ENCODE measurements at regions not wholly inside any gene's neighbourhood (a gene's known extent, or its start where the extent isn't known, plus 50 kb on each side); places are given as distances from the start of the nearest gene placed in this dataset.

- Histone ChIP-seq H2AFZ (ENCODE audit: insufficient read depth, low read length, poor library complexity) (no peak overlapping the region), H2BK5ac (ENCODE audit: low read depth, low read length, poor library complexity) (no peak overlapping the region), H4K91ac (ENCODE audit: low read depth, low read length) (no peak overlapping the region), H3K18ac (ENCODE audit: low read length) (no peak overlapping the region), H4K8ac (ENCODE audit: low read depth, low read length) (no peak overlapping the region), H3K4ac (ENCODE audit: low read depth, low read length) (no peak overlapping the region), H3K36me3 (ENCODE audit: control insufficient read depth in 1 of 2, insufficient read depth in 2 of 2, low read length in 2 of 2) (no peaks in the 10 kb centered on the region), H2BK120ac (ENCODE audit: insufficient read depth, low read length, poor library complexity) (no peak overlapping the region), H3K4me1 (ENCODE audit: control insufficient read depth in 1 of 2, insufficient read depth in 2 of 2, low read length in 2 of 2) (no peaks in the 10 kb centered on the region), H3K9ac (ENCODE audit: low read length) (no peak overlapping the region), H3K27ac (ENCODE audit: low read depth, low read length) (no peak overlapping the region), H3K4me3 (ENCODE audit: low read depth, low read length) (no peak overlapping the region), H3K79me1 (ENCODE audit: low read length) (no peaks in the 10 kb centered on the region), H3K9me3 (ENCODE audit: insufficient read depth, low read depth, low read length) (no peaks in the 10 kb centered on the region), H3K14ac (ENCODE audit: low read length) (no peak overlapping the region), H2AK5ac (ENCODE audit: low read length) (no peak overlapping the region), H2BK12ac (ENCODE audit: low read length) (no peak overlapping the region), H3K4me2 (ENCODE audit: low read length) (no peak overlapping the region), H3K79me2 (ENCODE audit: control insufficient read depth, insufficient read depth, low read length, poor library complexity) (no peaks in the 10 kb centered on the region), H3K27me3 (ENCODE audit: insufficient read depth, low read length) (no peaks in the 10 kb centered on the region), H3K23ac (ENCODE audit: low read length) (no peak overlapping the region), H4K12ac (ENCODE audit: low read depth, low read length) (no peak overlapping the region)
- no CpG with 5 or more reads among the region's 4 CpGs for WGBS (ENCODE audit: extremely low coverage, insufficient coverage, insufficient read length)
- peak; percentile 17 to 69 for DNase-seq
These were observed 130.1 kb upstream of the TECRL start for GRCh38 chr4:64539234-64539849.

- Histone ChIP-seq H2BK5ac (ENCODE audit: low read depth, low read length, poor library complexity) (no peak overlapping the region), H3K9ac (ENCODE audit: low read length) (no peak overlapping the region), H3K79me2 (ENCODE audit: control insufficient read depth, insufficient read depth, low read length, poor library complexity) (no peaks in the 10 kb centered on the region), H3K4me3 (ENCODE audit: low read depth, low read length) (no peak overlapping the region), H4K91ac (ENCODE audit: low read depth, low read length) (peak overlapping the region; percentile 21), H4K8ac (ENCODE audit: low read depth, low read length) (no peak overlapping the region), H3K36me3 (ENCODE audit: control insufficient read depth in 1 of 2, insufficient read depth in 2 of 2, low read length in 2 of 2) (no peaks in the 10 kb centered on the region), H3K18ac (ENCODE audit: low read length) (no peak overlapping the region), H3K4me2 (ENCODE audit: low read length) (no peak overlapping the region), H3K27ac (ENCODE audit: low read depth, low read length) (no peak overlapping the region), H3K9me3 (ENCODE audit: insufficient read depth, low read depth, low read length) (no peaks in the 10 kb centered on the region), H3K14ac (ENCODE audit: low read length) (no peak overlapping the region), H2AK5ac (ENCODE audit: low read length) (no peak overlapping the region), H3K4ac (ENCODE audit: low read depth, low read length) (no peak overlapping the region), H2BK120ac (ENCODE audit: insufficient read depth, low read length, poor library complexity) (peak overlapping the region; percentile 37), H2BK12ac (ENCODE audit: low read length) (no peak overlapping the region), H3K4me1 (ENCODE audit: control insufficient read depth in 1 of 2, insufficient read depth in 2 of 2, low read length in 2 of 2) (no peaks in the 10 kb centered on the region), H4K12ac (ENCODE audit: low read depth, low read length) (no peak overlapping the region), H3K23ac (ENCODE audit: low read length) (no peak overlapping the region), H3K27me3 (ENCODE audit: insufficient read depth, low read length) (no peaks in the 10 kb centered on the region), H3K79me1 (ENCODE audit: low read length) (no peaks in the 10 kb centered on the region), H2AFZ (ENCODE audit: insufficient read depth, low read length, poor library complexity) (no peak overlapping the region)
- no CpG with 5 or more reads among the region's 8 CpGs for WGBS (ENCODE audit: extremely low coverage, insufficient coverage, insufficient read length)
- peak in 1 of 2 donors; percentile 20 for DNase-seq
These were observed 129.0 kb upstream of the TECRL start for GRCh38 chr4:64538219-64538618.

GRCh38 chr4:64533637-64534036 lies 124.4 kb upstream of the TECRL start:
- no peak overlapping the region for H3K4me2 ChIP-seq (ENCODE audit: low read length)
- no peak overlapping the region for H4K12ac ChIP-seq (ENCODE audit: low read depth, low read length)
- WGBS (ENCODE audit: extremely low coverage, insufficient coverage, insufficient read length), result 100% methylated on average over 1 of the region's 3 CpGs
- H3K9ac ChIP-seq (ENCODE audit: low read length), result no peak overlapping the region
- H3K27me3 ChIP-seq (ENCODE audit: insufficient read depth, low read length), result no peaks in the 10 kb centered on the region
- no peak overlapping the region for H2BK12ac ChIP-seq (ENCODE audit: low read length)
- no peak overlapping the region for H4K91ac ChIP-seq (ENCODE audit: low read depth, low read length)
- H3K36me3 ChIP-seq (ENCODE audit: control insufficient read depth in 1 of 2, insufficient read depth in 2 of 2, low read length in 2 of 2), result no peaks in the 10 kb centered on the region
- DNase-seq, result no peak
- no peak overlapping the region for H3K4me3 ChIP-seq (ENCODE audit: low read depth, low read length)
- no peak overlapping the region for H2AK5ac ChIP-seq (ENCODE audit: low read length)
- no peaks in the 10 kb centered on the region for H3K4me1 ChIP-seq (ENCODE audit: control insufficient read depth in 1 of 2, insufficient read depth in 2 of 2, low read length in 2 of 2)
- H2BK5ac ChIP-seq (ENCODE audit: low read depth, low read length, poor library complexity), result no peak overlapping the region
- no peak overlapping the region for H2BK120ac ChIP-seq (ENCODE audit: insufficient read depth, low read length, poor library complexity)
- H3K18ac ChIP-seq (ENCODE audit: low read length), result no peak overlapping the region
- H3K79me1 ChIP-seq (ENCODE audit: low read length), result no peaks in the 10 kb centered on the region
- H3K23ac ChIP-seq (ENCODE audit: low read length), result no peak overlapping the region
- H3K9me3 ChIP-seq (ENCODE audit: insufficient read depth, low read depth, low read length), result no peaks in the 10 kb centered on the region
- no peak overlapping the region for H3K4ac ChIP-seq (ENCODE audit: low read depth, low read length)
- no peak overlapping the region for H2AFZ ChIP-seq (ENCODE audit: insufficient read depth, low read length, poor library complexity)
- no peak overlapping the region for H3K14ac ChIP-seq (ENCODE audit: low read length)
- H4K8ac ChIP-seq (ENCODE audit: low read depth, low read length), result no peak overlapping the region
- H3K79me2 ChIP-seq (ENCODE audit: control insufficient read depth, insufficient read depth, low read length, poor library complexity), result no peaks in the 10 kb centered on the region
- no peak overlapping the region for H3K27ac ChIP-seq (ENCODE audit: low read depth, low read length)

GRCh38 chr4:64533159-64533558 lies 123.9 kb upstream of the TECRL start:
- Histone ChIP-seq H3K23ac (ENCODE audit: low read length) (no peak overlapping the region), H3K9ac (ENCODE audit: low read length) (no peak overlapping the region), H3K27ac (ENCODE audit: low read depth, low read length) (no peak overlapping the region), H4K91ac (ENCODE audit: low read depth, low read length) (no peak overlapping the region), H3K9me3 (ENCODE audit: insufficient read depth, low read depth, low read length) (no peaks in the 10 kb centered on the region), H2BK5ac (ENCODE audit: low read depth, low read length, poor library complexity) (no peak overlapping the region), H4K12ac (ENCODE audit: low read depth, low read length) (no peak overlapping the region), H3K79me2 (ENCODE audit: control insufficient read depth, insufficient read depth, low read length, poor library complexity) (no peaks in the 10 kb centered on the region), H3K4me2 (ENCODE audit: low read length) (no peak overlapping the region), H3K14ac (ENCODE audit: low read length) (no peak overlapping the region), H3K79me1 (ENCODE audit: low read length) (no peaks in the 10 kb centered on the region), H3K18ac (ENCODE audit: low read length) (no peak overlapping the region), H2AK5ac (ENCODE audit: low read length) (no peak overlapping the region), H2AFZ (ENCODE audit: insufficient read depth, low read length, poor library complexity) (no peak overlapping the region), H3K36me3 (ENCODE audit: control insufficient read depth in 1 of 2, insufficient read depth in 2 of 2, low read length in 2 of 2) (no peaks in the 10 kb centered on the region), H4K8ac (ENCODE audit: low read depth, low read length) (no peak overlapping the region), H3K4me1 (ENCODE audit: control insufficient read depth in 1 of 2, insufficient read depth in 2 of 2, low read length in 2 of 2) (no peaks in the 10 kb centered on the region), H2BK120ac (ENCODE audit: insufficient read depth, low read length, poor library complexity) (no peak overlapping the region), H3K4me3 (ENCODE audit: low read depth, low read length) (no peak overlapping the region), H3K4ac (ENCODE audit: low read depth, low read length) (no peak overlapping the region), H3K27me3 (ENCODE audit: insufficient read depth, low read length) (no peaks in the 10 kb centered on the region), H2BK12ac (ENCODE audit: low read length) (no peak overlapping the region)
- DNase-seq, result no peak
- WGBS (ENCODE audit: extremely low coverage, insufficient coverage, insufficient read length), result no CpG with 5 or more reads among the region's 2 CpGs
